ENCODE measurements at regions not wholly inside any gene's neighbourhood (a gene's known extent, or its start where the extent isn't known, plus 50 kb on each side); places are given as distances from the start of the nearest gene placed in this dataset.
"Not testable (repeated sequence)": the region's sequence is repeated elsewhere in the genome, so short reads cannot be mapped to it uniquely, and the experiment has no call there.

DNA sequence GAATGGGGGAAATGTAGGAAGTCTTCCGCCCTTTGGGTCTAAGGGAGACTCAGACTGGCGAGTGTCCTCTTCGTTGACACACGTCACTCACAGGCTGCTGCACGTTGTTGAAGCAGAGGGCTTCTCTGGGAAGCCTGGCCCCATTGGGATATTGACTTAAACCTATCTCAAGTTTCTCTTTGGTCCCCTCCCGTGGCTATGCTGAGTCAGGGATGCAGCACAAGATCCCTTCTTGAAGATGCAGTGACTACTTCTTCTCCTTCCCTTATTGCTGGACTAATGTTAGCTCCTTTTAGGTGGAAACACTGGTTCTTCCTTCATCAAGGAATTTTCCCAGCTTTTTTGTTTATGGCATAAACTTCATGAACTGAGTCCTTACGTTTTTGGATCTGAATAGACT lies 89.8 kb upstream of the CCDC71L start:
- DNase-seq = no peak

DNA sequence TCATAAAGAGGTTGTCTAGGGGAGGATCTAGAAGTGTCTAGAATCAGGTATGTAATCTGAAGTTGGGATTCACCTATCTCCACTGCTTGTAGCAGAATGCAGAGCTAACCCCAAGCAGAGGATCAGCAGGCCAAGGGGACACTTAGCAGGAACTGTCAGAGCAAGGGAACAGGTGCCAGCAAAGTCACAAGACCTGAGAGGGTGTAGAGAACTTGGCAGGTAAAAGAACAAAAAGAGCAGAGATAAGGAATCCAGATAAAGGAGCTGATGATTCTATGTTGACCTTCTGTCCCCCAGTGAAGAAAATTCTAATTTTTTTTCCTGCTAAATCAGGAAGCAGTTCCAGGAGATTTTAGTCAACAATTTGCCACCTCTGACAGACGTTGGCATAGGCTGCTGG lies 91.4 kb upstream of the CCDC71L start:
- no peak for DNase-seq

DNA sequence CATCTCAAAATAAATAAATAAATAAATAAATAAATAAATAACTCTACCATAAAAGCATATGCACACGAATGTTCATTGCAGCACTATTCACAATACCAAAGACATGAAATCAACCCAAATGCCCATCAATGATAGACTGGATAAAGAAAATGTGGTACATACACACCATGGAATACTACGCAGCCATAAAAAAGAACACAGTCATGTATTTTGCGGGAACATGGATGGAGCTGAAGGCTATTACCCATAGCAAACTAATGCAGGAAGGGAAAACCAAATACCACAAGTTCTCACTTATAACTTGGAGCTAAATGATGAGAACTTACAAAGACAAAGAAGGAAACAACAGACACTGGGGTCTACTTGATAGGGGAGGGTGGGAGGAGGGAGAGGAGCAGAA lies 94.1 kb upstream of the CCDC71L start:
- DNase-seq = not testable (repeated sequence)

DNA sequence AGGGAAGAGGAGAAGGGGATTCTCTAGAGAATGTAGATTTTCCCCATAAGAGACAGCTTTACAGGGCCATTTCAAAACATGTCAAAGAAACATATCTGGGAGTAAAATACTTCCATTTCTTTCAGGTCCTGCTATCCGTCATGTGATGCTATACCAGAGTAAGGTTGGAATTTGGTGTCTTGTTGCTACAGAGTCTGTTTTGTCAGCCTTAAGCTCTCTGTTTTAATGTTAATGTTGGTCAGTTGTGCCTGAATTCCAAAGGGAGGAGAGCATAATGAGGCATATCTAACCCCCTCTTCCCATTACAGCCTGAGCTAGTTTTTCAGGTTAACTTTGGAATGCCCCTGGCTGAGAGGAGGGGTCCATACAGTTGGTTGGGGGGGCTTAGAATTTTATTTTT lies 94.7 kb upstream of the CCDC71L start:
- no peak for DNase-seq

DNA sequence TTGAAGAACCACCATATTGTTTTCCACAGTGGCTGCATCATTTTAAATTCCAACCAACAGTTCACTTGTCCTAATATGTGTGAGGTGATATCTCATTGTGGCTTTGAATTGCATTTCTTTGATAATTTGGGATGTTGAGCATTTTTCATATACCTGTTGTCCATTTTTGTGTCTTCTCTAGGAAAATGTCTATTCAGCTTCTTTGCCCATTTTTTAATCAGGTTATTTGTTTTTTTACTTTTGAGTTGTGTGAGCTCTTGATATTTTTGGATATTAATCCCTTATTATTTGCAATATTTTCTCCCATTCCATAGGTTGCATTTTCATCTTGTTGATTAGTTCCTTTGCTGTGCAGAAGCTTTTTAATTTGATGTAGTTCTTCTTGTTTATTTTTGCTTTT lies 95.1 kb upstream of the CCDC71L start:
- DNase-seq = no peak

DNA sequence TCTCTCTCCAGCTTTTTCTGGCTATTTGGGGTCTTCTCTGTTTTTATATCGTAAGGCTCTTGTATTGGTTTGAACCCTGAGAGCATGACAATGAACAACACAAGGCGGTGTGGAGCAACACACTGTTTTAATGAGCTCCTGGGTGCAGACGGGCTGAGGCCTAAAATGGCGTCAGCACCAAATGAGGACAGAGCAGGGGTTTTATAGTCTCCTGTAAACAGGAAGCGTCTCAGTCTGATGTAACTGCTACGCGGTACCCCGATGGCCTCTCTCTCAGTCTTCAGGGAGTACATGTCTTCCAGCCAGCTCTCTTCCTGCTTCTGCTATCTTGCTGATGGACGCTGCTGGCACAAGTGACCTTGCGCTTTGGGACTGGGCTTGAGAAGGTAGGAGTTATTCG lies 95.9 kb upstream of the CCDC71L start:
- DNase-seq = no peak

DNA sequence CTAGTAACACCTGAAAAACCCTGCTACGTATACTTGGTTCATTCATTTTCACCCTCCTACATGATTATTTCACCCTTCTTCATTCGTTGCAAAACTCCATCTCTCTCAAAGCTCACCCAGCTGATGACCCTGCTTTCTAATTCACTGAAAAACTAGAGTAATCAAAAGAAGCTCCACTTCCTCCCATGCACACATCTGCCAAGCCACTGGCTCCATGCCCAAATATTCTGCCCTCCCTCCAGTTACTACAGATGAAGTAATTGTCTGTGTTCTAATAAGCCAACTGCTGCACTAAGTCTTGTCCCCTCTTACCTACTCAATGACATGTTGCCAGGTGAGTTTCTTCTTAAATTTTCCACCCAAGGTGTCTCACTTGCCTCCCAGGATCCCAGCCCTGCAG lies 96.9 kb upstream of the CCDC71L start:
- DNase-seq = no peak

DNA sequence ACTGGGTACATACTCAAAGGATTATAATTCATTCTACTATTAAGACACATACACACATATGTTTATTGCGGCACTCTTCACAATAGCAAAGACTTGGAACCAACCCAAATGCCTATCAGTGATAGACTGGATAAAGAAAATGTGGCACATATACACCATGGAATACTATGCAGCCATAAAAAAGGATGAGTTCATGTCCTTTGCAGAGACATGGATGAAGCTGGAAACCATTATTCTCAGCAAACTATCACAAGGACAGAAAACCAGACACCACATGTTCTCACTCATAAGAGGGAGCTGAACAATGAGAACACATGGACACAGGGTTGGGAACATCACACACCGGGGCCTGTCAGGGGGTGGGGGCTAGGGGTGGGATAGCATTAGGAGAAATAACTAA lies 101.9 kb upstream of the CCDC71L start:
- not testable (repeated sequence) for DNase-seq

DNA sequence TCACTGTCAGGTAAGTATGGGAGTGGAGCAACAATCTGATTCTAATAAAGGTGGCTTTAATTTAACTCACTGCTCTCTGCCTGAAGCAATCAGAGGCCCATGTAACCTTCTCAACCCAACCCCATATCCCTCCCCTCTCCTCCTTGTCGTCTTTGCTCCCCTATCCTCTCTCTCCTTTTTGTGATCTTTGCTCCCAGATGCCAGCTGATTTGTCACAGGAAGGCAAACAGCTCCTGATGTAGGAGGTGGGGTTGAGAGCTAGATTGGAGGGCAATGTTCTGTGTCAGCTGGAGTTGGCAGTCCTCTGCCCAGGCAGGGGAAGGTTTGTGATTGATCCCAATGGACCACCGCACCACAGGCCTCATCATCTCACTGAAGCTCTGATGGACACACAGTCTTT lies 101.4 kb upstream of the PIK3CG start:
- no peak for DNase-seq

DNA sequence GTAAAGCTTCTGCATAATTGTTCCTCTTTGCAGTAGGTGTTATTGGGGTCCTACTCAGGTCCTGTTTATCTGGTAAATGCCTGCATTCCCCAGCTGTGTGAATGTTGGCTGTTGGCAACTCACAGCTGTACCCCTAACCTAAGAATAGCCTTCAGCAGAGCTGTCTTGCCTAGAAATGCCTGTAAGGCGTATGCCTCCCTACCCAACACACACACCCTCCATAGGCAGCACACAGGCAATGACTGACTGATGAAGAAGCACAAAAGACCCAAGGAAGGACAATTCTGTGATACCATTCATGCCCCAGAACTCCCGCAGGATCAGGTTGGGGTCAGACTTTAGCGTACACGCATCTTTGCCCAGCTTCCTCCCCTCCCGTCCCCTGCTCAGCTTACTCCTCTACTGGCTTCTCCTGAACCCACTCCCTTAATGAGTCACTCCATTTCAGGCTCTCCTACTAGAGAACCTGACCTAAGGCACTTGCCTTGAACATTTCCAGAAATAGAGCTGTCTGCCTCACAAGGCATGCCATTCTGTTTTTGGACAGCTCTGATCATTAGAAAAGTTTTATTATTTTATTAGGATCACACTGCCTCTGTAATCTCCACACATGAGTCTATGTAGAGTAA lies 99.2 kb upstream of the PIK3CG start:
- no peak for DNase-seq

DNA sequence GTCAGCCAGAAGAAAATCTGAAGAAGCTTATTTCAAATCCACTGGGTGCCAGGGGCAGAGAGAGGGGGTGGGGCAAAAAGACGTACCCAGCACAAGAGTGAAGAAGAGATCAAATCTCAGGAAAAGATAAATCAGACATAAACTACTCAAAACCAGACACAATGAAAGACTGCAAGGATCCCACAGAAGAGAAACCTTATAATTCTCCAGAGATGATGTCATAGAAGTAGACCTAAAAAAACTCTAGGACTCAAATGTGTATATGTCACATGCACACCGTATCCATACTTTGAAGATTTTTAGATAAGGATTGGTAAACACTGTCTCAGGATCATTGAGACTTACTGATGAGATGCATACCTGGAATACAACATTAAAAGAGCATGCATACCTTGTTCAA lies 98.5 kb upstream of the PIK3CG start:
- no peak for DNase-seq

DNA sequence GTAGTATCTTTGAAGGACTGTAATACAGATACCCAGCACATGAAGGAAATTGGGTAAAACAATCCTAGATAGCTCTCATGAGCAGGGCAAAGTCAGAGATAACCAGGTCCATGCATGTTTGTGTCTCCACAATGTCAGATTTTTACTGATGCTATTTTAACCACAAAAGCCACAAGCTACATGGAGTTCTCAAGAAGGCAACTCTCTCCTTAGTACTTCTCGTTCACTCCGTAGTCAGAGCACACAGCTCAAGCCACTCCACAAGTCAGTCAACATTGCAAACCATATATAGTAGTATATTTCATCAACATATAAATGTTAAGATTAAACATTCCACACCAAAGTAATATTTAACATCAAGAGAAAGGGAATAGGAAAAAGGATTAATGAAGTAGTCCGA lies 98.0 kb upstream of the PIK3CG start:
- DNase-seq = no peak

DNA sequence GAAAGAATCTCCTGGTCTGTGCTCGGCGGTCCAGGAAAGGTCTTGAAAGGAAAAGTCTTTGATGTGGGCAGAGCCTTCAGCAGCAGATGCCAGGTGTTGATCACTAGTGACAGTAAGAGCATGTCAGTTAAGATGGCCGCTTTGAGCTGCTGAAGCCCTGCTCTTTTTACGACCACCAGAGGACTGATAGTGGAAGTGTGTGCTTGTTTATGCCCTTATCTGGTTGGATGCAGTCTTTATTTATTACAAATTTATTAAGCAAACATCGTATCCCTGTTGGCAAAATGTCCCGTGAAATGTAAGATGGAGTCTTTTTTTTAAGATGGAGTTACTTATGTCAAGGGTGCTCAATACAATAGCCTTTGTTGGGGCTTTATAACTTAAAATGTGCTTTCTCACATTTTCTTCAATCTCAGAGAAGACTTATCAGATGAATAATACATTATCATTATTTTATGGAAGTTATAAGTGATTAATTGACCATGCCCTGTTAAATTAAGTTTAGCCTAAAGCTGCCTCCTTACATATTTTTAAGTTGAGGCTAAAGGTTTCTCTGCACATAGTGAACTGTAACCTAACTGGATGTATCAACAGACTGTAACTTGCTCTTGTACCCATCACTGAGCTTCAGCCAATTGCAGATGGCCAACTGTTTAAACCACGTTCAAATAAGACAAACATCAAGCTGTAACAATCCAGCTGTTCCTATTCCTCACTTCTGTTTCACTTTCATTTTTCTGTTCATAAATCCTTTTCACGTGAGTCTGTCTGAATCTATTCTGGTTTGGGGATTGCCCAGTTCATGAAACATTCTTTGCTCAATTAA lies 97.4 kb upstream of the PIK3CG start:
- no peak for DNase-seq

DNA sequence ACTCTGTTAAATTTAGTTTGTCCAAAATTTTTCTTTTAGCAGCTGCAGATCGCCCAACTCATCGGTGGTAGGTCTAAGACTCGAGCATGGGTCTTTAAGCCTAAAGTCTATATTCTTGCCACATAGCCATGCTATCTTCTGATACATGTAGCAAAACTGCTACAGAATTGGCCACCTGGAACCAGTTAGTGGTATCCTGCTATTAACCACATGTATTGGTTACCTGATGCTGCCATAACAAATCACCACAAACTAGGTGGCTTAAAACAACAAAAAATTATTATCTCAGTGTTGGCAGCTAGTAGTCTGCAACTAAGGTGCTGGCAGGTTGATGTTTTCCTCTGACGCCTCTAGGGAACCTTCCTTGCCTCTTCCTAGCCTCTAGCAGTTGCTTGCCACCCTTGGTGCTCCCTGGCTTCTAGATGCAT lies 96.7 kb upstream of the PIK3CG start:
- no peak for DNase-seq

DNA sequence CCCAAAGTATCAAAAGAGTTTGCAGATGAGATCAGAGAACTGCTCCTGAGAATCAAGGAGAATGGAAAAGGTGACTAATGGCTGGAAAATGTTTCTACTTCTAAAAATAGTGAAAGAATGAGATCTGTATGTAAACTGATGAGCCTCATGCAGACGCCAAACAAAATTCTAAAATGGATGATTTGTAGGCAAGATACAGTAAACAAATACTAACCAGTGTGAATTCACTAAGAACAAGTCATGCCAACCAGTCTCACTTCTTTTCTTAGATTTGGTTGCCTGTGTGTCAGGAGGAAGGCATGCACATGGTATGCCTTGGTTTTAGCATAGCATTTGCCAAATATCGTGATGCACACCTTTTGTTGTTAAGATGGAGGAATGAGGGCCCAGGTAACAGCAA lies 94.9 kb upstream of the PIK3CG start:
- no peak for DNase-seq

DNA sequence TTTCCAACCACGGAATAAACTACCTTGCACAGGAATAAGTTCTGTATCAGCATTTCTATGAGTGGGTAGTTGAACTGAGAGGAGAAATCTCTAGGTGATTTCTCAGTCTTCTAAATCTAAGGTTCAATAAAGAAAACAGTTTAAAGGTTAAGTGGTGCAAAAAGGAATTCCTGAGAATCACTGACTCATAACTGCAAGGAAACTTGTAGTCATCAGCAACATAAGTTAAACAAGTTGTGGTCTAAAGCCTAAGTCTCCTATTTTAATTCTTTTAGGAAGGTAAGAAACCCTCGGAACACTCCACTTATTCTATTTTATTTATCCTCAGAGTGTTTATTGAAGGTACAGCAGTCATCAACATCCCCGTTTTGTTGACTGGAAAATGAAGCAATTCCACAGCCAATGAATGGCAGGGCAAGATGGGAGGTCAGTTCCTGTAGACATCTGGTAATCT lies 92.4 kb upstream of the PIK3CG start:
- no peak for DNase-seq

DNA sequence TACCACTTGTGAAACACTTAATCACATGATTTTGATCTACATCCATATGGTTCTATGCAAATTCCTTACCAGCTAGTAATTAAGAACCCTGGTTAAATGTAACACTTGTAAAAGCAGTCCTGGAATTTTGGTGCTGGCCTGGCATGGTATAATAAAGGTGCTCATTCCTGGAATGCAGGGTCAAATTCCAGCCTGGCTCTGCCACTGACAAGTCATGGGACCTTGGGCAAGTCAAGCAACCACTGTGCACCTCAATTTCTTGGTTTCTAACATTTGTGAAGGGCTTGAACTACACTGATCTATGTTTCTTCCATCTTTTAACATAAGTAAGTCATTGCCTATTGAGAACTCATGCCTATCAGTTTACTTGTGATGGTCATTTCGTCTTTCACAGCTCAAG lies 91.9 kb upstream of the PIK3CG start:
- DNase-seq = no peak

DNA sequence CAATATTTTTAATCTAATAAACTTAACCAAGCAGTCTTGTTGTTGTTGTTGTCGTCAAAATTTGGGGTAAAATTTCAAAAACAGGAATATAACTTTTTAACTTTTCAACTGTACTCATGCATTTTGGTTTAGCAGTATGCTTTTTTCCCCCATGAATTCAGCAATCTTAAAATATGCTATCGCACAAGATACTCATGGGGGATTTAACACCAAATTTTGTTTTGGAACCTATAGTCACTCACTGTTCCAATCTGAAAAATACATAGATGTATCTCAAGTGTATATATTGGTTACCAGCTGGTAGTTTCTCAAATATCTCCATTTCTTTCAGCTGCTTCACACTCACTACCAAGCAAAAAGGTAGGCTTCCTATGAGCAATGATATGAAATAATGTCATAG lies 91.4 kb upstream of the PIK3CG start:
- DNase-seq = no peak

DNA sequence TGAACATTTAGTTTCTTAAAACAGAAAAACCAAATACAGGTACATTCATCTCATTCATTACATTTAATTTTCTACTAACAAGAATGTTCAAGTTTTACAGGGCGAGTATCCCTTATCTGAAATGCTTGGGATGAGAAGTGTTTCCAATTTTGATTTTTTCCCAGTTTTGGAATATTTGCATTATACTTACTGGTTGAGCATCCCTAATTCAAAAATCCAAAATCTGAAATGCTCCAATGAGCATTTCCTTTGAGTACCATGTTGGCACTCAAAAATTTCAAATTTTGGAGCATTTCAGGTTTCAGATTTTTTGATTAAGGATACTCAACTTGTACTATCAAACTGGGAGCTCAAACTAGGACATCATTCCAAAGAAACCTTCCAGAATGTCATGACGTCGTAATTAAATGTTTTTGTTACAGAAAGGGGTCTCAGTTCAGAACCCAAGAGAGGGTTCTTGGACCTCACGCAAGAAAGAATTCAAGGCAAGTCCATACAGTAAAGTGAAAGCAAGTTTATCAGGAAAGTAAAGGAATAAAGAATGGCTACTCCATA lies 90.8 kb upstream of the PIK3CG start:
- no peak for DNase-seq

DNA sequence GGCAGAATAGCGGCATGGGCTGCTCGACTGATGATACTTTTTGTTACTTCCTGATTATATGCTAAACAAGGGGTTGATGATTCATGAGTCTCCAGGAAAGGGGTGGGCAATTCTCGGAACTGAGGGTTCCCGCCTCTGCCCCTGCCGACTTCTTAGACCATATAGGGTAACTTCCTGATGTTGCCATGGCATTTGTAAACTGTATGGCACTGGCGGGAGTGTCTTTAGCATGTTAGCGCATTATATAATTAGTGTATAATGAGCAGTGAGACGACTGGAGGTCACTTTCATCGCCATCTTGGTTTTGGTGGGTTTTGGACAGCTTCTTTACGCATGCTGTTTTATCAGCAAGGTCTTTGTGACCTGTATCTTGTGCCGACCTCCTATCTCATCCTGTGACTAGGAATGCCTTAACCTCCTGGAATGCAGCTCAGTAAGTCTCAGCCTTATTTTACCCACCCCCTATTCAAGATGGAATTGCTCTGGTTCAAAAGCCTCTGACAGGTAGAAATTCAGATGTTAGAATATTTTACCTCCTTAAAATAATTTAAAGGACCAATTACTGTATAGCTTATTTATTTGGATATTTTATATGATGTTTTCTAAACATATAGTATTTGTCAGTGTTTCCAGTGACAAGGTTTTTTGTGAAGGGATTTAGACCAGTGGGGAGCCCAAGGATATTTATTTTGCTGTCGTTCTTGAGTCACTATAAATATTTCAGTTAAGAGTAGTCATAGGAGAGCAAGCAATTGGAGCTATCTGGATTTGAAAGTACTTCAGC lies 90.1 kb upstream of the PIK3CG start:
- DNase-seq = no peak

DNA sequence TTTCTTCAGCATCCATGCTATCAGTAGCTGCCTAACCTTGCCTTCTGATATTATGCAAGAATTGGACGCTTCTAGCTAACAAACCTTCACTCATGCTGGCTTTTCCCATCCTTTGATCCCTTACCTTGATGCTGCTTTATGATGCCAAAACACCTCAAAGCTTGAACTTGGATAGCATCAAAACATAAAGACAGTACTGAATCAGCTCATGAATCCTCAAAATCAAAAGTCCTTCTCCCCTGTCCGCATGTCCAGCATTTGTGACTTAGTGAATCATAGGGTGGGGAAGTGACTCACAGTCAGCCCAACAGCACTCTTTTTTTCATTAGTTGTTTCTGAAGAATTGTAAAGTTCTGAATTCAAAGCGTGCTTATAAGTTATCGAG lies 89.5 kb upstream of the PIK3CG start:
- no peak for DNase-seq

DNA sequence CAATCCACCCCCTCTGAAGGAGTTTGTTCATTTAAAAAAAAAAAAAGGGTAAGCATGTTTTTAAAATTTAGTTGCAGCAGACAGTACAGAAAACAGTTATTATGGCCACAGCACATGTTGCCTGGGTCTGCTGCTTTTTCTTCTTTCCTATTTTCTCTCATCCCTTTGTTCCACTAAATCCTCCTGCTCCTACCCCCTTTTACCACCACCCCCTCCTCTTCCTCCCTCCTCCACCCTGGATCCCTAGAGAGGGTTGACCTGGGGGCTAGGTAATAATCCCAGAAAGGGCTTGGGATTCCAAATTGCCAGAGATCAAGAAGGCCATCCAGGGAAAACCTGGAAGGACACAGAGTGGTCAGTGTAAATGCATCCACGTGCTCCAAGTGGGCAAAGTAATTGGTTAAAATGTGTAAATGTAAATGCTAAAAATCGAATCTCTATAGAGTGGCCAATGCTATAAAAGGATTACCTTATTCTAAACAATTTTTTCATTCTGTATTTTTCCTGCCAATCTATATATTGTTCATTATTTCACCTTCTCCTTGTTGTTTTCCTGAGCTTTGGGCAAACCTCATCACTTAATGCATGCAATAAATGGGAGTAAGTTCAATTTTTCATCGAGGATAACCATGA lies 89.0 kb upstream of the PIK3CG start:
- DNase-seq = no peak
